ENCODE measurements at regions not wholly inside any gene's neighbourhood (a gene's known extent, or its start where the extent isn't known, plus 50 kb on each side); places are given as distances from the start of the nearest gene placed in this dataset.
A peak's percentile ranks its signal among the peaks of the same experiment; 100 is the strongest.

DNA sequence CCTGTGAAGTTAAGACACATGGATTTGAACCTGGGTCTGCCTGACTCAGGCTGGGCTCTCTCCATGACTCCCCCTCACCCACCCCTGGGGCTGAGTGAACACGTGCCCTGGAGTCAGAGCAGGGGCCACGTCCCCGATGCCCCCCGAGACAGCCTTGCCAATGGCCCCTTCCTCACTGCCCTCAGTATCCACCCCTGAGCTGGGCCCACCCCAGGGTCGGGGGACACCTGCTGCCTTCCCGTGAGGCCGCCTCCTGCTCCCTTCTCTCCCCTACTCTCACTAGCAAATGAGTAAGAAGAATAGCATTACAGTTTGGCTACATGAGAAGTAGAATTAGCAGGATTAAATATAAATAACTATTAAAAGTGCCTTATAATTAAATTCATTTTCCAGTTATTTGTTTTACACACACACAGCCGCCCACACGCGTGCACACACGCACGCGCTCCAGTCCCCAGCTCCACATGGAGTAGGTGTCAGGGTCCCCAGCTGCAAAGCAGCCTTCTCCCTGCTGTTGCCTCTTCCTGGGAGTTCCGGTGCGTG is 117.4 kb upstream of the LINGO1 start:
- DNase-seq = no peak

DNA sequence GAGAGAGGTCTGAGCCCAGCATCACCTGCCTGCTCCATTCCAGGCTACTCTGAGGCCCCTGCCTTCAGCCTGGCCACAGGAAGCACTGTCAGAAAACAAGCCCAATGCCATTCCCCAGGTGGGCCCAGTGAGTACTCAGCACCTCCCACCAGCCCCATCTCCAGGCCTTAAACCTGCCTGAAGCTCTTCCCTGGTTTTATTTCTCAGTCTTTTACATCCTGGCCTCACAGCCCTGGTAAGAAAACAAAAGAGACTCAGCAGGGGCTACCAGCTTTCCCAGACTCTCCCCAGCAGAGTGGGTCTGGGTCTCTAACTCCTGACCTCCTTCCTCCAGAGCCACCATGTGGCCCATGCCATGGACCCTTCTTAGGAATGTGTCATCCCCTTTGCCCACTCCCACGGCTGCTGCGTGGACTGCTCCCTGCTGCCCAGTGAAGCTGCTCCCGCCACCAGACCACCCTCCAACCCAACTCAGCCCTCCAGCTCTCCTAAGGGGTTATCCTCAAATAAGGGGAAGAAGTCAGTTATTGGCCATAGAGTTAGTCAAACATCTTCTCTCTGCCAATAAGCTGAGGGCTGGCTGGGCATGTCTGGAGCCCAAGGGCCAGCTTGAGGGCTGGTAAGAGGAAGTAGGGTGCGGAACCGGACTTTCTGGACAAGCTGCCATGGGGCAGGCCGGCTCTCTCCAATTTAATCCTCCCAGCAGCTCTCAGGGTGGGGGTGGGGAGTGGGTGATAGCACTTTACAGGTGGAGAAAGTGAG is 116.7 kb upstream of the LINGO1 start:
- DNase-seq = no peak

DNA sequence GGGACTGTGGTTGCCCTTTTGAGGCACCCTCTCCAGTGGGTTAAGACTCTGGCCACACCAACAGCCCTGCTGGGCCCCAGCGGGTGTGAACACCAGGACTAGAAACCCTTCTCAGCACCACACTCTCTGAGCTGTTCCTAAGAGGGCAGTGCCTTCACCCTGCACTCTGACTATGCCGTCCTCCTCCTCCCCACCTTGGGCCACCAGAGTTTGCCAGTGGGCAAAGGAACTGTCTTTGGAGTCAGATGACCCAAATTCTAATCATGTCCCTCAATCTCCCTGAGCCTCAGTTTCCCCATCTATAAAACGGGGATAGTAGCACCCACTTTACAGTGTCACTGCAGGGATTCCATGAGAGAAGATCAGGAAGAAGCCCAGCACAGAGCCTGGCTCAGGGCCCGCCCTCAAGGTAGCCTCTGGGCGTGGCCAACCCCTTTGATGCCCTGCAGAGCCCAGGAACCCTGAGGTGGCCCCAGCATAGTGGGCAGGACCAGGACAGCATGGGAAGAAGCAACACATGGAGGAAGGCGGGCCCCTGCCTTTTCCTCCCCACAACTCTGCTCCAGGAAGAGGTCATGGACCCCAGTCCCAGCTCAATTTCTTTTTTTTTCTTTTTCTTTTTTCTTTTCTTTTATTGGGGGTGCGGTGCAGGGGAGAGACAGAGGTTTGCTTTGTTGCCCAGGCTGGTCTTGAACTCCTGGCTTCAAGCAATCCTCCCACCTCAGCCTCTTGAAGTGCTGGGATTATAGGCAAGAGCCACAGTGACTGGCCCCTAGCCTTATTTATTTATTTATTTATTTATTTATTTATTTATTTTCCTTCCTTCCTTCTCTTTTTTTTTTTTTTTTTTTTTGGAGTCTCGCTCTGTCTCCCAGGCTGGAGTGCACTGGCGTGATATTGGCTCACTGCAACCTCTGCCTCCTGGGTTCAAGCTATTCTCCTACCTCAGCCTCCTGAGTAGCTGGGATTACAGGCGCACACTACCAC is 115.7 kb upstream of the LINGO1 start:
- DNase-seq = no peak

DNA sequence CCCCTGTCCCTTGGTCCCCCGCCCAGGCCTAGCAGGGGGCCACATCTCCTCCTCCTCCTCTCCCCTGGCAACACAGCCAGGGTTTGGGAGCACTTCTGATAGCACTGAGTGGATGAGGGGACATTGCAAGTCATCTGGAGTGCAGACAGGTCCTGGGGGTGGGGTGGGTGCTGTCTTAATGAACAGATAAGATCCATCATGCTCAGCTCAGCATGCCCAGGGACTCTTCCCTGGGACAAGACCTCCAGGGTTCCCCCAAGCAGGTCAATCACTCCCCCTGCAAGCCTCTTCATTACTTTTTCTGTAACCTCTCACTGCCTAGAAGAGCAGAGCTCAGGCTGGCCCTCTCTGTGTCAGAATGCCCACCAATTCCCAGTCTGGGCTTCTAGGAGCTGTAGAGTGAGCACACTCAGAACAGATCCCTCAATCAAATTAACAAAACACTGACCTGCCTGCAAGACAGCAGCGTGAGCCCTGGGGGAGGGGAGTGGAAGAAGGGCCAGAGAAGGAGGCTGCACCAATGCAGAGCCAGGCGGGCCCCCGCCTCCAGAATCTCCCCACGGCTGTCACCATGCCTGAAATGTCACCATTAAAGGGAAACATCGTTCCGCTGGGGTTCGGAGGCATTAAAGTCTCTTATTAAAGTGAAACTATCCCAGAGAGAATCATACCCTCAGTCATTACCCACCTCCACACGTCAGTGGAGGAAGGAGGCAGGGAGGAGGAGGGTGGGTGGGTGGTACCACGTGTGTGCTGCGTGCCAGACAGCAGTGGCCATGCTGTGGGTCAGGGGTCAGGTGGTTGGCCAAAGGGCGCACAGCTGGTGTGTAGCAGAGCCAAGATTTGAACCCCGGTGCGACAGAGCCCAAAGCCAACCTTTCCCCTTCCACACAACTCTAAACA is 114.7 kb upstream of the LINGO1 start:
- no peak for DNase-seq

DNA sequence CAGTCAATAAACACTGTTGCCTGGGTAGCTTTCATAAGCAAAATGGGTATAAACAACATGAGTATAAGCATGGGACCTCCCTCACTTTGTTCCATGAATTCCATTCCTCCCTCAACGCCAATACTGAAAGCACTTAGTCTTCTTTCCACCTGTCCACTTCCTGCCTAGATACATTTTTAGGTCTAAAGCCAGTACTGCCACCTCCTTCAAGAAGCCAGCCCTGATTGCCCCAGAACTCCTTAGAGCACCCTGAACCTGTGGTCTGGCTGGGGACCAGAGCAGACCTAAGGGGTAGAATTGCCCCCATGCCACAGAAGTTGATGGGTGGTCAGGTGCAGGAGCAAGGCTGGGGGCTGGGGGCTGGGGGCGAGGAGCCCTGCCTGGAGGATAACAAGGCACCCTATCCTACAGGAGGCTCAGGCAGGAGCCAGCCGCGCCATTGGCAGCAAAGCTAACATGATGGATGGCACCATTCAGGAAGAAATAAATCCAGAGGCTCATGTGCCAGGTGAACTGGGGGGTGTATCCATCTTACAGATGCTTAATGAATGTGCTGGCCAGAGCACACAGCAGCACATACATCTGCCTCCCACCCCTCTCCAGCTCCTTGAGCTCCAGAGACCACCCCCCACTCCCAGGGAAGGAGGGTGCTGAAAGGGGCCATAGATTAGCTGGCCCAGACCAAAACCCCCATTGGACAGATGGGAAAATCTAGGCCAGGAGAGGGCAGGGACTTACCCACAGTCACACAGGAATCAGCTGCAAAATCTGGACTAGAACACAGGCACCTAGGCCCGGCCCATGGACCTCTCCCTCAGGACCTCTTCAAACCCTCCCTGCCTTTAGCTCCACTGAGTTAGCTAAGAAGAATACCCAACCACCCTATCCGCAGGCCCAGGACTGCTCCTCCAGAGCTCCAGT is 113.8 kb upstream of the LINGO1 start:
- no peak for DNase-seq

DNA sequence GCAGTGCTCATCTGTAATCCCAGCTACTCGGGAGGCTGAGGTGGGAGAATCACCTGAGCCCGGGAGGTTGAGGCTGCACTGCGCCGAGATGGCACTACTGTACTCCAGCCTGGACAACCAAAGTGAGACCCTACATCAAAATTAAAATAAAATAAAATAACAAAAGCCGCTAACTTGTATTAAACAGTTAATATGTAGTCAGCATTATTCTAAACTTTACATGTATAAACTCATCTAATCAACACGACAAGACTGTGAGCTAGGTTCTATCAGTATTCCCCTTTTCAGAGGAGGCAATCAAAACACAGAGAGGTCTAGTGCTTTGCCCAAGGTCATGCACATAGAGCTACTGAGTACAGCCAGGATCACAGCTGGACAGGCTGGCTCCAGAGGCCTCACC is 111.7 kb upstream of the LINGO1 start:
- DNase-seq = no peak

DNA sequence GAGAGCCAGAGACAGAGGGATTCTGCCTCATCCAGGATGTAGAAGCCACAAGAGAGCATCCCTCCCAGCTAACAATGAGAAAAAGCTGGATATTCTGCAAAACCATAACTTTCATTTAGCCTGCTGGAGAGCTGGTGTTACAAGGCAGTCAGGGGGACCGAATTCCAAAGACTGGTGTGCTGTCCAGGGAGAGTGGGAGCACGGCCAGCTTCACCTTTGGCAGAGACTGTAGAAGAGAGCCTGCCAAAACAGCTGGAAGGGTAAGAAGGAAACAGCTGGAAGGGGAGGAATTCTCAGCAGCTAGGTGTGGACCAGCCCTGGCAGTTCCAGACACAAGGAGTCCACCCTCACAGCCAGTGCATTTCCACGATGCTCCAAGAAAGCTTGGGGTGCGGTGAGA is 109.9 kb upstream of the LINGO1 start:
- DNase-seq = no peak

DNA sequence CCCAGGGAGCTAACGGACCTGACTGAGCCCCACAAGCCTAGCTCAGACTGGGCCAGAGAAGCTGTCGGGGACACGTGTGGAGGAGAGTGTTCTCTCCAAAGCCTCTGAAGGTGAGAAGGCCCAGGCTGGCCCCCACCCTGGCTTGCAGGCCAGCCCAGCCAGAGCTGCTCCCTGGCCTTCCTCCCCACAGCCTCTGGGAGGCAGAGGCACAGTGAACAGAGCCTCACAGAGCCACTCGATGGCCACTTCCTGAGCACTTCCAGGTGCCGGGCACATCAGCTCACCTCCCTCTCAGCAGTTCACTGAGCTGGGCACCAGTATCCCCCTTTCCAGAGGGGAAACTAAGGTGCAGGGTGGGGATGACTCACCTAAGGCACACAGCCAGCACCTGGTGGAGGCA is 109.4 kb upstream of the LINGO1 start:
- DNase-seq = no peak

DNA sequence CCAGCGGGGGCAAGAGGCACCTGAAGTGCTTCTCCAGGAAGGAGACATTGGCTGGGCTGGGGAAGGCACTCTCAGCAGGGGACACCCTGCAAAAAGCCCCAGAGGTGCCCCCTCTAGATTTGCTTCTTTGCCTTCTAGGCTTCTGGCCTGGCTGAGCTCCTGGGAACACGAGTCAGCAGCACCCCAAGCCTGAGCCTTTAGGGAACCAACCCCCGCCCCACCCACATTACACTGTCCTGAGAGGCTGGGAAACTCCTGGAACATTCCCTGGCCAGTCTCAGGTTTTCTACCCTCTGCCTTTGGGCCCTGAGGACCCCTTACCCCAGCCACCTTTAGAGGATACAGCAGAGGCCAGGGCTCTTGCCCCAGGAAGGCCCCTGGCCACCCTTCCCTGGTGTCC is 108.4 kb upstream of the LINGO1 start:
- no peak for DNase-seq

DNA sequence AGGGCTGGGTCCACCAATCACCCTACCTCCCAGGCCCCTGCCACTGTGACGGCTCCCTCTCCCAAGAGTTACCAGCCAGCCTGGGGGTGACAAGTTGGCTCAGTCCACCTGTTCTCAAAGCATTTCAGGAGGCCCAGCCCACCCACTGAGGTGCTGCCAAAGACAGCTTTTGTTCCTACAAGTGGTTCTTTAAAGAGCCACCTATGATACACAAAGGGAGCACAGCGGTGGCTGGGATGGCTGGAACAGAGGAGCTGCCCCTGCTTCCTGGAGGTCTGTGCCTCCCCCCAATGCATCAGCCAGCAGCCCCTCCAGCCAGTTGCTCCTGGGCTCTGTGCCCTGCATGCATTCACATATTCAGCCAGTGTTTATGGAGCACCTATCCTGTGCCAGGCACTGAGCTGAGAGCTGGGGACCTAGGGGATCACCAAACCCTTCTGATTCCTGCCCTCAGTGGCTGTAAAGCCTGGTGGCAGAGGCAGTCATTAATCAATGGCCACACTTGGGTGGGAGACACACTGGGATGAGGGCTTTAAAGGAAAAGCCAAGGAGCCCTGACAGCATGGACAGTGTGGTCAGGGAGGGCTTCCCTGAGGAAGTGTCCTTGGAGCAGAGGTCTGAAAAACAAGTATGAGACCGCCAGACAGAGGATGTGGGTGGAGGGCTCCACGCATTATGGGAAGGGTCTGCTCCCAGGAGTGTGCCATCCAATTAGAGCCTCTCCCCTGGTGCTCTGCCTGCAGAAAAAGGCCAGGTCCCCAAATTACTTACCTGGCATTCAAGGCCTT is 107.1 kb upstream of the LINGO1 start:
- DNase-seq = no peak

DNA sequence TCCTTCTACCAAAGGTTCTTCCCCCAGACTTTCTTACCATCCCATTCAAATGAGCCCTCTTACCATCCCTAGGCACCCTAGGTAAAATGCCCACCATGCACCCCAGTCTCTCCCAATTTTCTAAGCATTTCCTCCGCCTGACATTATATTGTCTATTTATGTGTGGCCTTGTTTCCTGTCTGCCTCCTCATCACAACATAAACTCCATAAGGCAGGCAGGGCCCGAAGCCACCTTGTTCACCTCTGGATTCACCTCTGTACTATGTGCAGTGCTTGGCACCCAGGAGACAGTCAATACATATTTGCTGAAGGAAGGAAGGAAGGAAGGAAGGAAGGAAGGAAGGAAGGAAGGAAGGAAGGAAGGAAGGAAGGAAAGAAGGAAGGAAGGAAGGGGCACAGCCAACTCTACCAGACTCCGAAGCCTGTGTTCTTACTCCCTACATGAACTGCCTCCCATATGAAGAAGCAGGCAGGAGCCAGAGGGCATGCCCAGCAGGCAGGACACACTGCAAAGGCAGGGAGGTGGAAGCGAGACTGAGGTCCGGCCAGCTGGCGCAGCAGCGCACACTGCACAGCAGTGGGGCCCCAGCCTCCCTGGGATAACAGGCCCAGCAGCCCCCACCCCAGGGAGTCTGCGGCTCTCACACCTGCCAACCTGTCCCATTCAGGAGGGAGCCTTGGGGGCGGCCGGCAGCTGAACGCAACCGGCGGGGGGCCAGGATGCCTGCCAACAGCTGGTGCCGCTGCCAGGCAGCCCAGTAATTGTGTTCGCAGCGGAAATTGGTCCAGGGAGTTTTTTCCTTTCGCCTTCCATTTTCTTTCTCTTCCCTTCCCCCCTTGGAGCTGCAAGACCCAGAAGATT is 106.0 kb upstream of the LINGO1 start:
- DNase-seq = peak; percentile 56

DNA sequence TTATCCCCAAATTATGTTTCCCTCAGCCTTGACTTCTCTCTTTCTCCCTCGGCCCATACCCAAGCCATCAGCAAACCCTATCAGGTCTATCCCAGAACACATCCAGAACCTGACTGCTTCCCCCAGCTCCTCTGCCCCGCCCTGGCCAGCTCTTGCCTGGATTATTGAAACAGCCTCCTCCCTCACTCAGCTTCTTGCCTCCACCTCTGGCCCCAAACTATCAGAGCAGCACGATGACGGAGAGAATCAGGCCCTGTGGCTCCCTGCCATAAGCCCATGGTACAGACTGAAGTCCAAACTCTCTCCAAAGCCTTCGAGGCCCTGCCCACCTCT is 105.3 kb upstream of the LINGO1 start:
- DNase-seq = no peak

DNA sequence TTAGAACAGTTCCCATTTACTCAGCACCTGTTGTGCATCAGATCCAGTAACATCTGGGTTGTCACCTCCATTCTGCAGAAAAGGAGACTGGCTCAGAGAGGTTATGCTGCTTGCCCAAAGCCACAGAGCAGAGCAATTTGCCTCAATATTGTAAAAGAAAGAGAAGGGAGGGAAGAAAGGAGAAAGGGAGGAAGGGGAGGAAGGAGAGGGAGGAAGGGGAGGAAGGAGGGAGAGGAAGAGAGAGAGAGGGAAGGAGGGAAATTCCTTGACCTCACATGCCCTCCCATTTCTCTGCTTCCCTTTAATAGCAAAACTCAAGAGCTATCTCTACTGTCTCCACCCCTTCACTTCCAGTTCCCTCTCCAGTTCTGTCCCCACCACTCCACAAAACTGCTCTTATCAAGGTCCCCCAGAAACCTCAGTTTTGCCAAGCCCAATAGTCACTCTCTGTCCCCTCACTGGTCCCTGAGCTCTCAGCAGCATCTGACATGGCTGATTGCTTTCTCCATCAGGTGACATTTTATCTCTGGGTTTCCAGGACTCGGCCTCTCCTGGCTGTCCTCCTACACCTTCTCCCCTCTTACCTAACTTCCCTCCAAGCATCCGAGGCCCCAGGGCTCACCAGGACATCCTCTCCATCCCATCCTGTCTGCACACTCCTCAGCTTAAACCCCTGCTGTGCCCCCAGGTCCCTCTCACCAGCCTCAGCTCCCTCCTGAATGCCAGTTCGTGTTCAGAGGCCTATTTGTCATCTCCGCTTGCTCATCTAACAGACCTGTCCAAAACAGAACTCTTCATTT is 104.7 kb upstream of the LINGO1 start:
- no peak for DNase-seq

DNA sequence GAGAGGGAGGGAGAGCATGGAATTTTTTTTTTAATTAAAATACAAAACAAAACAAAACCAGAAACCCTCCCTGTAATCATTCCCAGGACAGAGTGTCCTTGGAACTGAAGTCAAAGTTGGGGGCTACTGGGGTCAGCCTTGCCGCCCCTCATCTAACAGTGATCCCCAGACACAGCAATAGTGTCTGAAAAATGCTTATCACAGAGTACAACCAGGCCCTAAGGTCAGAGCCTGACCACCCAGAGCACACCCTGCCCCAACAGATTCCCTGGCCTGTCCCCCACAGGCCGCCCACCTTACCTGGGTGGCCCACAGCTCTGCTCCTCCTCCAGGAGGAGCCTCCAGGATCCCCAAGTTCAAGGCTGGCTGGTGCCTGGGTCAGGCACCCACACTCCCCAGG is 101.6 kb upstream of the LINGO1 start:
- no peak for DNase-seq

DNA sequence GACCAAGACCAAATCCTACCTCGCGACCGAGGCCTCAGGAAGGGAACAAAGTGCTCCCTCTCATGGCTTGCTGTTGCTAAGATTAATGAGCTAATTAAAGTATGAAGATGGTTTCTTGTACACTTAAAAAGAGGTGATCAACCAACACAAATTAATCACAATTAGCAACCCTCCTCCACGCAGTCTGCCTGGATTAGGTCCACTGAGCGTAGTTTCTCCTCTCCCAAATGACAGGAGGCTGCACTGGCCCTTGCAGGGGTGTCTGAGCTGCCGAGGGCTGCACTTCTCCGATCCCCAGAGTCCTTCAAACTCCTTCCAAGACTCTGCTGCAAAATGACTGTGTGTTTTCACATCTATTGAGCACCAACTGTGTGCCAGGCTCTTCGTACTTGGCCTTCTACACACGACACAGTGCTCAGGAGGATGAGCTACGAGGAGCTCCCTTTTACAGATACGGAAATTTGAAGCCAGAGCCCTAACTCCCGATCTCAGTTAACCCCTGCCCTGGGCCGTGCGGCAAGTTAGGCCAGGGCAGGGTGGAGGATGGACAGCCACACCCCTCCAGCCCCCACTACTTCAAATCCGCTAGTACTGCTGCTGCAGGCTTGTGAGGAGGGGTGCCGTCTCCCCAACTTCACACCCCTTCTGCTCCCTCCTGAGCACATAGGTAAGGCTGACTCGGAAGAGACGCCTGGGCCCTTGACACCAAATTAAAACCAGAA is 101.0 kb upstream of the LINGO1 start:
- no peak for DNase-seq

DNA sequence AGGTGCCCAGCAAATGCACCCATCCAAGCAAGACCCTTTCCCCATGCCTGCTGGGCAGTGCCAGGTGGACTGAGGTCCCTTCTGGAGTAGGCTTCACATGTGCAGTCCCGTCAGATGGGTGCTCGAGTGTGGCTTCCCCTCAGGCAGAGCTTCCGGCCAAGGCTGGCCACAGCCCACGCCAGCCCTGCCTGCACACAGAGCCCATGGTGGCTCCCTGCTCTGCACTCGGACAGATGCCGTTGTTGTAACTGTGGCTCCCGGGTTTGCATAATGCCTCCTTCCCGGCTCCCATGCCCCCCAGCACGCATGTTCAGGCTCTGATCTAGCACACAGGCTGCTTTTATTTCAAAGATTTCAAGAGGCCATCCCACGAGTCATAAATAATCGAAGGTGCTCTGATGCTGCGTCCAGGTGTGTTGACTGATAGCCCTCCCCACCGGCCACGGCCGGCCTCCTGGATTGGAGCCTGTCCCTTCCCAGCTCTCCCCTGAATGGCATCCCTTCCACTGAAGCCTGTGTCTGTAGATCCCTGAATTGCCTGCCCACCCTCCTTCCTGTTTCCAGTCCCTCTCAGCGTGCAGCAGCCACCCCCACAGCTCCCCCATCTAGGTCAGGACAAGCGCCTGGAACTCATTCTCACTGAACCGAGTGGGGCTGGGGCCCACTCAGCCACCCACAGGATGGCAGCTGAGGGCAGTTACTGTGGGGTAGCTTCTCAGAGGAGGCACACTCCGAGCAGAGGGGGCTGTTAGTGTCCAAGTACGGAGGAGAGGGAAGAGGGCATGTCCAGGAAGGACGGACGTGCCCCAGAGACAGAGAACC is 100.0 kb upstream of the LINGO1 start:
- no peak for DNase-seq

DNA sequence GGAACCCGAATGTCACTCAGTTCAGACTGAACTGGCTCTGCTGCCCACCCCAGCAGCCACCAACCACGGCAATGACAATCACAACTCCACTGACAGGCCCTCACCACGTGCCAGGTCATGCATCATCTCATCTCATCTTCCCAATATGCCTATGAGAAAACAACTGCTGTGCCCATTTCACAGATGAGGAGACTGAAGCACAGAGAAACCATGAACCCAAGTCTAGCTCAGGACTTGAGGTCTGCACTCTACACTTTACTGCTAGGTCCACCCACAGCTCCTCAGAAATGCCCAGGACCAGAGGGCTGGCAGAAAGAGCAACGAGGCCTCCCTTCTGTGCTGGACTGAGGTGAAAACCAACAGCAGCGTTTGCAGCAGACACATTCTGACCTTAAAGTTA is 99.2 kb upstream of the LINGO1 start:
- no peak for DNase-seq
